ENCODE measurements at regions not wholly inside any gene's neighbourhood (a gene's known extent, or its start where the extent isn't known, plus 50 kb on each side); places are given as distances from the start of the nearest gene placed in this dataset.

DNA sequence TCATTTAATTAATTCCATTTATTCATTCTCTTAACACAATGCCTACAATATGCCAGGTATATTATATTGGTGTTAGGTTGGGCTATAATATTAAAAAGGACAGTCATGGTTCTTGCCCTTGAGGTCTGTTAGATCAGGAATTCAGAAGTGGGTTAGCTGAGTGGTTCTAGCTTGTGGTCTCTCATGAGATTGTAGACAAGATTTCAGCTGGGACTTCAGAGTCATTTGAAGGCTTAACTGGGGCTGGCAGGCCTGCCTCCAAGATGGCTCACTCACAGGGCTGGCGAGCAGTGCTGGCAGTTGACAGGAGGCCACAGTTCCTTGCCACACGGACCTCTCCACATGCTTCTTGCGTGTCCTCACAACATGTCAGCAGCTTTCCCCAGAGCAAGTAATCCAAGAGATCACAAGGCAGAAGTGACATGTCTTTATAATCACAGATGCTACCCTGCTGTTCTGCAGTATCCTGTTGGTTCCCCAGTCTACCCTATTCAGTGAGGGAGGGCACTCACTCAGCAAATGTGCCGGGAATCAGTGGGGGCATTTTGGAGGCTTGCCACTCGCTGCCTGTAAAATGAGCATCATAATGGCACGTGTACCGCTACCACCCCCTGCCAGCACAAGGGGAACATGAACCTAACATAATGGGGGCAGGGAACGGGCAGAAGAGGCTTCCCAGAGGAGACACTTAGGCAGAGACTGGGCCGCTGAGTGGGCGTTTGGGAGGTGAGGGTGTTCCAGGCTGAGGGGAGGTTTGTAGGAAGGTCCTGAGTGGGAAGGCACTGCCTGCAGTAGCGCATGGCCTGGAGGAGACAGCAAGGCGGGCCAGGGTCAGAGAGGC lies 70.0 kb downstream of the EXOSC2 start:
- H3K4me1 ChIP-seq (ENCODE audit: control insufficient read depth, extremely low read depth, insufficient read depth, low read length) = no peaks in the 10 kb centered on the region
- H2AFZ ChIP-seq (ENCODE audit: control insufficient read depth, low read length) = no peak overlapping the region
- H3K4me3 ChIP-seq (ENCODE audit: control insufficient read depth in 2 of 3, extremely low read depth in 1 of 3, insufficient read depth in 2 of 3, low read depth in 1 of 3, low read length in 3 of 3) = no peak overlapping the region
- FAIRE-seq (no peak), DNase-seq (ENCODE audit: low read depth, low spot score) (no peak)
- no peaks in the 10 kb centered on the region for H3K36me3 ChIP-seq (ENCODE audit: control insufficient read depth in 2 of 2, extremely low read depth in 1 of 2, insufficient read depth in 2 of 2, low read length in 2 of 2)
- H3K9me1 ChIP-seq (ENCODE audit: control insufficient read depth, extremely low read depth, insufficient read depth, low read length) = no peaks in the 10 kb centered on the region
- no peak overlapping the region for H3K4me2 ChIP-seq (ENCODE audit: control insufficient read depth, extremely low read depth, insufficient read depth, low read depth, low read length)
- dilution Hi-C loops (cut with MboI; ENCODE audit: extremely low pct_ligation_motif_present, low sequenced_read_pairs) = no loop called here
- no peak for TF ChIP-seq EZH2 (IDR thresholded peaks at IDR 0.05; ENCODE audit: low read length)
- TF ChIP-seq, protein P1, sequence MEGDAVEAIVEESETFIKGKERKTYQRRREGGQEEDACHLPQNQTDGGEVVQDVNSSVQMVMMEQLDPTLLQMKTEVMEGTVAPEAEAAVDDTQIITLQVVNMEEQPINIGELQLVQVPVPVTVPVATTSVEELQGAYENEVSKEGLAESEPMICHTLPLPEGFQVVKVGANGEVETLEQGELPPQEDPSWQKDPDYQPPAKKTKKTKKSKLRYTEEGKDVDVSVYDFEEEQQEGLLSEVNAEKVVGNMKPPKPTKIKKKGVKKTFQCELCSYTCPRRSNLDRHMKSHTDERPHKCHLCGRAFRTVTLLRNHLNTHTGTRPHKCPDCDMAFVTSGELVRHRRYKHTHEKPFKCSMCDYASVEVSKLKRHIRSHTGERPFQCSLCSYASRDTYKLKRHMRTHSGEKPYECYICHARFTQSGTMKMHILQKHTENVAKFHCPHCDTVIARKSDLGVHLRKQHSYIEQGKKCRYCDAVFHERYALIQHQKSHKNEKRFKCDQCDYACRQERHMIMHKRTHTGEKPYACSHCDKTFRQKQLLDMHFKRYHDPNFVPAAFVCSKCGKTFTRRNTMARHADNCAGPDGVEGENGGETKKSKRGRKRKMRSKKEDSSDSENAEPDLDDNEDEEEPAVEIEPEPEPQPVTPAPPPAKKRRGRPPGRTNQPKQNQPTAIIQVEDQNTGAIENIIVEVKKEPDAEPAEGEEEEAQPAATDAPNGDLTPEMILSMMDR (optimal IDR thresholded peaks at IDR 0.05 in 1 of 3, IDR thresholded peaks at IDR 0.05 in 1 of 3, conservative IDR thresholded peaks at IDR 0.05 in 1 of 3; ENCODE audit: extremely low read depth in 1 of 3, insufficient read depth in 2 of 3, low read length in 3 of 3) = no peak
- peaks cover 15% of the 10 kb centered on the region for H3K79me2 ChIP-seq (ENCODE audit: control insufficient read depth, insufficient read depth, low read length)
- H4K20me1 ChIP-seq (ENCODE audit: control insufficient read depth, extremely low read depth, insufficient read depth, low read length) = no peaks in the 10 kb centered on the region
- H3K27me3 ChIP-seq (ENCODE audit: control insufficient read depth, extremely low read depth, insufficient read depth, low read length) = no peaks in the 10 kb centered on the region
- H3K9me3 ChIP-seq (ENCODE audit: control insufficient read depth, low read depth, low read length) = no peaks in the 10 kb centered on the region
- H3K27ac ChIP-seq (ENCODE audit: control insufficient read depth, insufficient read depth, low read length) = no peak overlapping the region
- H3K9ac ChIP-seq (ENCODE audit: control insufficient read depth, extremely low read depth, insufficient read depth, low read length) = no peak overlapping the region

GRCh38 chr9:130765137-130766020 lies 69.7 kb upstream of the ABL1 start:
- DNase-seq (ENCODE audit: low read depth, low spot score) = no peak
- TF ChIP-seq, protein P1 (optimal IDR thresholded peaks at IDR 0.05 in 1 of 3, IDR thresholded peaks at IDR 0.05 in 1 of 3, conservative IDR thresholded peaks at IDR 0.05 in 1 of 3; ENCODE audit: extremely low read depth in 1 of 3, insufficient read depth in 2 of 3, low read length in 3 of 3) = no peak
- no peak for TF ChIP-seq EZH2 (IDR thresholded peaks at IDR 0.05; ENCODE audit: low read length)
- FAIRE-seq = no peak
- Histone ChIP-seq H3K4me2 (ENCODE audit: control insufficient read depth, extremely low read depth, insufficient read depth, low read depth, low read length) (no peak overlapping the region), H3K9me1 (ENCODE audit: control insufficient read depth, extremely low read depth, insufficient read depth, low read length) (no peaks in the 10 kb centered on the region), H3K9ac (ENCODE audit: control insufficient read depth, extremely low read depth, insufficient read depth, low read length) (no peak overlapping the region), H3K36me3 (ENCODE audit: control insufficient read depth in 2 of 2, extremely low read depth in 1 of 2, insufficient read depth in 2 of 2, low read length in 2 of 2) (no peaks in the 10 kb centered on the region), H3K4me3 (ENCODE audit: control insufficient read depth in 2 of 3, extremely low read depth in 1 of 3, insufficient read depth in 2 of 3, low read depth in 1 of 3, low read length in 3 of 3) (no peak overlapping the region), H4K20me1 (ENCODE audit: control insufficient read depth, extremely low read depth, insufficient read depth, low read length) (no peaks in the 10 kb centered on the region), H3K27me3 (ENCODE audit: control insufficient read depth, extremely low read depth, insufficient read depth, low read length) (no peaks in the 10 kb centered on the region), H3K9me3 (ENCODE audit: control insufficient read depth, low read depth, low read length) (no peaks in the 10 kb centered on the region), H3K4me1 (ENCODE audit: control insufficient read depth, extremely low read depth, insufficient read depth, low read length) (no peaks in the 10 kb centered on the region), H3K79me2 (ENCODE audit: control insufficient read depth, insufficient read depth, low read length) (peaks cover 13% of the 10 kb centered on the region), H3K27ac (ENCODE audit: control insufficient read depth, insufficient read depth, low read length) (no peak overlapping the region), H2AFZ (ENCODE audit: control insufficient read depth, low read length) (no peak overlapping the region)
- dilution Hi-C loops (cut with MboI; ENCODE audit: extremely low pct_ligation_motif_present, low sequenced_read_pairs) = no loop called here
